ENCODE measurements at regions not wholly inside any gene's neighbourhood (a gene's known extent, or its start where the extent isn't known, plus 50 kb on each side); places are given as distances from the start of the nearest gene placed in this dataset.

DNA sequence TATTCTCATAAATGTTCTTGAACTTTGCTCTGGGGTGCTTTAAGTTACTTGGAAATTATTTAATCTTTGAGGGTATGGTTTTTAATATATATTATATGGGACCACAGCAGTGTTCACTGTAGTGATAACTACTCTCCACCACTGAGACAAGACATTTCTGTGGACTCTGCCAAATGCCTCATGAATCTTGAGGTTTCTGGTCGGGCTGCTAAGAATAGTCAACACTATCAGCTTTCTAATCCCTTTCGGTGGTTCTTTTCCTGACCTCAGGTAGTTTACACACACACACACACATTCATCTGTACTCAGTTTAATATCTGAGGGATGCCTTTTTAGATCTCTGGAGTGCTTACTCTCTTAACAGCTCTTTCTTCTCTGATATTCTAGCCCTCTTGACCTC, 500.7 kb downstream of the MAFB start:
- DNase-seq (ENCODE audit: low read depth in 4 of 4, low spot score in 1 of 4) = no peak

DNA sequence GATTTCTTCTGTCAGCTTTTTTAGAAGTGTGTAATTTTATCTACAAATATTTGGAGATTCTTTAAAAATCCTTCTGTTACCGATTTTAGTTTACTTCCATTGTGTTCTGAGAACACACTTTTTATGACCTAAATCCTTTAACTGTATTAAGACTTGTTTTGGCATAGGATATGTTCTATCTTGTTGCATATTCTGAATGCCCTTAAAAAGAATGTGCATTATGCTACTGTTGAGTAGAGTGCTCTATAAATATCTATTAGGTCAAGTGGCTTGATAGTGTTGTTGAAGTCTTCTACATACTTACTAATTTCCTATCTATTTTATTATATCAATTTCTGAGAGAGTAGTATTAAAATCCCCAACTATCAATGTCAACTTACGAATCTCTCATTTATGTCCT, 502.2 kb downstream of the MAFB start:
- DNase-seq (ENCODE audit: low read depth in 4 of 4, low spot score in 1 of 4) = no peak

DNA sequence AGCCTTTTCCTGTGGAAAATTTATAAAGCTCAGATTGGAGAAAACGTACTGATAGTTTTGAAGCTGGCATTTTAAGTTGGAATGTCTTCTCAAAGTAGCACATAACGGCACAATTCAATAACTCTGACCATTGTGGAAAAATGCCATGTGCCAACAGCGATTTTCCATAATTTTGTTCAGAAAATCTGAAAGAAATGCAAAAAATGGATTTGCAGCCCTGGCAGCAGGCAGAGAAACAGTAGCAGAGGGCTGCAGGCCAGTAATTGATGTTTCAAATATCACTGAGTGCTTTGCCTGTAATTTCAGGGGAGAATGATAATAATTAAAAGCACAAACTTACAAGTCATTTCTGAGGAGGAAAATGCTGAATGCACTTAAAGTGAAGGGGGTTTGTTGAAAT, 507.4 kb downstream of the MAFB start:
- no peak for DNase-seq (ENCODE audit: low read depth in 4 of 4, low spot score in 1 of 4)

DNA sequence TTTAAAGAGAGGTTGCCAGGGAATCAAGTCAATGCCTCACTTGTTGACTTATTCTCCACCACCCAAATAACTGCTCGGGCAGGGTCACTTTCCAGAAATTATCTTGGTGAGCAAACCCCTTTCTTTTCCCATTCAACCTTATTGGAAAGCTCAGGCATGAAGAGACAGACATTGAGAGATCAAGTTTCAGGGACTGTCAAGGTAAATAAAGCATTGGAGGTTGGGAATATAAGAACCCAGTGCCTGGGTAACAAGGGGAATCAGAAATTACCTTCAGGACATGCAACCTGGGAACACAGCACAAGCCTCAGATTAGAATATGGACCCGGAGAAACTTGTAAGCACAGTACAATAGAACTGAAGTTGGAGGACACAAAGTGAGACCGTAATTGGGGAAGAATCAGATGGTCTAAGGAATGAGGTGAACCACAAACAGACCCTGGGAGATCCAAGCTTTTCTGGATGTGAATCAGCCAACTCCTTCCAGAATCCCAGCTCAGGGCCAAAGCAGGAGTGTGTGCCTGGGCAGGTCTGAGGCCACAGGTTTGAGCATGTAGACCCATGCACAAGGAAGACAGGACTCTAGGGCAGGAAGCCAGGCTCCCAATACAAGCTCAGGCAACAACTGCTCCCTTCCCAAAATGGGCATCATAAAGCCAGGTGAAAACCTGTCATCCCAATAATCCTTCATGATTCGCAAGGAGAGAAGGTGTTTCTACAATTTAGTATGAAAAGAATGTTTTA, 512.8 kb downstream of the MAFB start:
- no peak for DNase-seq (ENCODE audit: low read depth in 4 of 4, low spot score in 1 of 4)

DNA sequence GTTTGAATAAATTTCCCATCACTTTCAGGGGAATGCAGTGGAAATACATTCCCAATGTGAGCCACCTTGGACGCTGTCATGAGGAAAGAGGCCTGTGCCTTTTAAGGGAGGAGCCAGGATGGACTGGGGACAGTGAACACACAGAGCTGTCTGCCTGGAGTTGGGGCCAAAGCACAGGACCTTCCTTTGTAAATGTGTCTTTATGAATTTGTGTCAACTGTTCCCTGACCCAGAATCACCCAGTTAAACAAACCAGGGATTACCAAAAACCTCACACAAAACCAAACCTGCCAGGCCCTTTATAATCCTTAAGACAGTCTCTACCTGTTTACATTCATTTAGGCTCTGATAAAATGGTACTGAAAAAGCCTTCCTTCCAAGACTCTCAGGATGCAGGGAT, 513.7 kb downstream of the MAFB start:
- DNase-seq (ENCODE audit: low read depth in 4 of 4, low spot score in 1 of 4) = no peak

DNA sequence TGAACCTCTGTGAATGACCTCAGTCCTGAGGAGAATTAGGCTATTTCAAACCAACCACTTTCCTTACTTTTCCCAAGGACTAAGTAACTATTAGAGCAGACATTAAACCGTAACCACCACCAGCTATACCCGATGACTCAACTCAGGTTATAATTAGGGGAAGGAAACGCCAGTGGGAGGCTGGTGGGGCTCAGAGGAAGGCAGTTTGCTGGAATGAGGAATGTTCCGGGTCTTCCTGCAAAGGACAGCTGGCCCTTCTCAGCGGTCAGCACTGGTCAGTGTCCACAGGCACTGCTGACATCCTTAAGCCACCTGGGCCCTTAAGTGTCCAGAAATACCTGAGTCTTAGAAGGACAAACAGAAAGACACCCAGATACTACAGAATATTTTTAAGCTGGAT, 515.2 kb downstream of the MAFB start:
- no peak for DNase-seq (ENCODE audit: low read depth in 4 of 4, low spot score in 1 of 4)

DNA sequence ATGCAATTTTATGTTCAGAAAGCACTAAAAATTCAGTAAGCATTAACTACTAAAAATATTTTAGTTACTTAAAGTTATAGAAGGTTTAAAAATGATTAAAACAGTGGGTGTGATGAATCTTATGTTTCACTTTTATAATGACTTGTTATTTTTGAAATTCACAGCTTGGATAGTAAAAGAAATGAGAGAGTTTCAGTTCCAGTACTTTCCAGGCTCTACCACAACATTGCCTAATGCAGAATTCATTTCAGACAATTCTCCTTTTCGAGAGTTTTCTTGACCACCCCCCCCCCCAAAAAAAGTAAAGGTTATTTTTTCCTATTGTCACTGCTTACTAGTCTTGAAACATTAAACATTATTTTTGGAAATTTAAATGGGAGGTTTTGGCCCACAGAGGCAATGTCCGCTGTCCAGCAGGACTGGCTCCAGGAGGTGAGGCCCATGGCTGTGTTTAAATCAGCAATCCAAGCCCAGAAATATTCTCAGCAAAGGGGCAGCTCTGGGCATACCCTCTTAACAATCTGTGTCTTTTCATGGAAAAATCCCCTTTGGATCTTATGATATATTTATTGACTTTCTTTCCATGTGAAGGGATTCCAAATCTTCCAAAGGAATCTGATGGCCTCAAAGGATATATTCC, 519.9 kb downstream of the MAFB start:
- DNase-seq (ENCODE audit: low read depth in 4 of 4, low spot score in 1 of 4) = no peak

DNA sequence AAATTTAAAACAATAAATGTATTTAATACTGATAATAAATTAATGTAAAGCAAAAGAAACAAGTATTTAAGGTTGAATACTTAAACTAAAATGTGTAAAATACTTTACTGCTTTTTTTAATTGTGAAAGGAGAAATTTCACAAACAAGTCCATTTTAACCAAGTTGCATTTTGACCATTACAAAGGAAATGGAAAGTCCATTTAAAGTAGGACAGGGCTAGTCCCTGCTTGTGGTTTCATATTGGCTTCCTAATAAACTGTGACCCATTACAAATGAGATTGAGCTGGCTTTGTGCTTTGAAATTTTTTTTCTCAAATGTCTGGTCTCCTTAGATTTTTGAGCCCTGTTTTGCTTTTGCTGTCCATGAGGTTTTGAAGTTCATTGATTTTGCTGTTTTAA, 527.6 kb downstream of the MAFB start:
- no peak for DNase-seq (ENCODE audit: low read depth in 4 of 4, low spot score in 1 of 4)

DNA sequence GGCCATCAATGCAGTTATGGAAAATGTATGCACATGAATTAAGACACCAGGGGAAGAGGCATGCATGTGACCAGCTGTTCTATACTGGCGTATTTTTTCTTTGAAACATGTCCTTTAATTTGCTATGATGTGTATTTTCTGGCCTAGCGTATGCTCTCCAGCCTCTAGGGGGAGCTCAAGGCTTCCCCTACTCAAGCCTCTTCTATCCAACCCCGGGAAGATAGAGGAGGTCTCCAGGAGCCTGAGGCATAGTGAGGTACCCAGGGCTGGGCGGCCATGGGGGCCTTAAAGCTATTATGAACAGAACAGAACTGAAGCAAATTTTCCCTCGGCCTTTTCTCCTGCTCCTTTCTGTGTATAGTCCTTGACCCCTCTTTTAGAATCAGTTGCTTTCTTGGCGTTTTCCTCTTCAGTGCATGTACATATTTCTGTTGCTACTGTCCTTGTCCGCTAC, 528.9 kb downstream of the MAFB start:
- no peak for DNase-seq (ENCODE audit: low read depth in 4 of 4, low spot score in 1 of 4)

DNA sequence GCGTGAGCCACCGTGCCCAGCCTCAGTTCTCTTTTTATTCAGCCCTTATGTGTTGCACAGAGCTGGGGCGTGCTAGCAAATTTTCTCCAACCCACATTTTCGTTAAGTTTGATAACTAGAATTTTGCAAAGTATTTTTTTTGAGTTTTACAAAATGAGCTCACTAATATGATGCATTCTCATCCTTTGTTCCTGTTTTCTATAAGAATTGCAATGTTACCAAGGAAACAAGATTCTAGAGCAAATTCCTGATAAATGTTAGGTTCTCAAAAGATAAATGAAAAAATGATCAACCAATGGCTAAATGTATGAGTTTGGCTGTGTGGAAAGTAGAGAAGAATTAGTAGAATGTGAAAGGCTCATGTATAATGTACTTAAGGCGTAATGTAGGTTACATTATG, 529.8 kb downstream of the MAFB start:
- DNase-seq (ENCODE audit: low read depth in 4 of 4, low spot score in 1 of 4) = no peak

DNA sequence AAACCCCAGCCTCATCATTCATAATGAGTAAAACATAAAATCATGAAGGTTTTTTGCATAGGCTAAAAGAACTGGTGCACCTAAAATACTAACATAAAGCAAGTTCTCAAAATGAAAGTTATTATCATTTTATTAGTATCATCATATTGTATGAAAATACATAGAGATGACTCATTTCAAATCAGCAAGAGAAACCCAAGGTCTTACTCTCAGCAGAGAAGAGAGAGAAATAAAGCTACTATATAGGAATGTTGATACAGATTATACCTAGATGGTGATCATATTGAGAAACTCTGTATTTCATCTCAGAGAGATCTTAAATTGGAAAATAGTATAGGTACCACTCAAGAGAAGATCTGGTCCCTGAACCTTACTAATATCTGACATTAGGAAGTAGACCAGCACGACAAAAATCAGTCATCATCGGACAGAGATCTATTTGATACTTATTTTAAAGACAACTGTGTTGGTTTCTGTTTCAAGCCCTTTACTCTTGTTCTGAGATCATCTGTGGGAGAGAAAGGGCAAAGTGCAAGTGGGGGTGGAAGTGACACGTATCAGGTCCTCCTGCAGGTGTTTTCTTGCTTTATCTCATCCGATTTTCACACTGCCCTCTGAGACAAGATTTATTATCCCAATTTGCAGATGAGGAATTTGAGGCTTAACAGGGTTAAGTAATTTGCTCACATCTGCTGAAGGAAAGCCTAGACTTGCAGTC, 532.3 kb downstream of the MAFB start:
- no peak for DNase-seq (ENCODE audit: low read depth in 4 of 4, low spot score in 1 of 4)

DNA sequence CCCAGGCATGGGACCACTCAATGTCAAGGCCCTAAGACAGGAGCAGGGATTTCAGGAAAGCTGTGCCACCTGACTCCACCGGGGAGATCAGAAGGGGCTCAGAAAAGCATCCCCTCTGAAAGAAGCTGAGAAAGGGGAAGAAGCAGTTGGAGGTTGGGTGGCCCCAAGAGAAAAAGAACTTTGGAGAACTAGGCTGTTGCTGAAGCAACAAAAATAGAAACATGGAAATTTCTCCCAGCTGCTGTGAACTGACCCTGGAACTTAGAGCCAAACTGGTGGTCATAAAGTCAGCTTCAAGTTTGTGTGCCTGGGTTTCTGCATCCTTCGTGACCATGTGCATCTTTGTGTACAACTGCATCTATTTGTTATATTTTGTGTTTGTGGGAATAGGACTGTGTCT, 534.5 kb downstream of the MAFB start:
- no peak for DNase-seq (ENCODE audit: low read depth in 4 of 4, low spot score in 1 of 4)

DNA sequence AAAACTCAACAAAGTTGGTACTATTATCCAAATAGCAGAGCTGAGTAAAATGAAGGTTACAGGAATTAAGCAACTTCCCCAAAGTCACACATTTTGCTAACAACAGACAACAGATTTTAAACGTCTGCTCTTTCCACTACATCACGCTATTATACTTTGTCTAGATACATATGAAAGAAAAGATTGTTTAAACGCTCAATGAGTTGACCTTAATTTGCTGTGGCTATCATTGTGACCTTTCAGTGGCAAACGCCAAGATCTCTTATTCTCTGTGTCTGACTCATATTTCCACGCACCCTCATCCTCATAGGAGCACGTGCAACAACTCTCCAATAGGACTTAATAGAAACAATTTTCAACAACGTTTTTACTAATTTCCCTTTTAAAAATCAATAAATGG, 540.1 kb downstream of the MAFB start:
- DNase-seq (ENCODE audit: low read depth in 4 of 4, low spot score in 1 of 4) = no peak

DNA sequence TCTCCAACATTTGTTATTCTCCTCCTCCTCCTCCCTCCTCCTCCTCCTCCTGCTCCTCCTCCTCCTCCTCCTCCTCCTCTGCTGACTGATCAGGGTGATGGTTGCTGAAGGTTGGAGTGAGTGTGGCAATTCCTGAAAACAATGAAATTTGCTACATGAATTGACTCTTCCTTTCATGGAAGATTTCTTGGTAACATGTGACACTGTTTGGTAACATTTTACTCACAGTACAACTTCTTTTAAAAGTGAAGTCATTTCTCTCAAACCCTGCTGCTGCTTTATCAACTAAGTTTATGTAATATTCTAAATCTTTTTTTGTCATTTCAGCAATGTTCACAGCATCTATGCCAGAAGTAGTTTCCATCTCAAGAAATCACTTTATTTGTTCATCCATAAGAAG, 543.0 kb downstream of the MAFB start:
- DNase-seq (ENCODE audit: low read depth in 4 of 4, low spot score in 1 of 4) = no peak

DNA sequence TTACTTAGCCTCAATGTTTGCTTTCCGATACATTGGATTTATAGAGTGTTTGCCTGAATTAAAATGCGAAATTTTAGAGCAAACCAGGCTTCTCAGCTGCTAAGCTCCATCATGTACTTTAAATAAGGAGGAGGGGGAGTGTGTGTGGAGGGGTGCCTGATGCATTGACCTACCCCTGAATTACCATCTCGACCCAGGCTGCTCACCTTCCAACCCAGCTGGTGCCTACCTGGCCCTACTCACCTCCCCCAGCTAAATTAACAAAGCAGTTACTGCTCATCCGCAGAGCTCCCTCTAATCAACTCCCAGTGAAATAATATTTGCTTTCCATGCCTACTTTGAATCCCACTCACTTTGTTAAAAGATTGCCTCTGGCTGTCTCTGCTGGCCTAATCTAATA, 544.5 kb downstream of the MAFB start:
- DNase-seq (ENCODE audit: low read depth in 4 of 4, low spot score in 1 of 4) = no peak

DNA sequence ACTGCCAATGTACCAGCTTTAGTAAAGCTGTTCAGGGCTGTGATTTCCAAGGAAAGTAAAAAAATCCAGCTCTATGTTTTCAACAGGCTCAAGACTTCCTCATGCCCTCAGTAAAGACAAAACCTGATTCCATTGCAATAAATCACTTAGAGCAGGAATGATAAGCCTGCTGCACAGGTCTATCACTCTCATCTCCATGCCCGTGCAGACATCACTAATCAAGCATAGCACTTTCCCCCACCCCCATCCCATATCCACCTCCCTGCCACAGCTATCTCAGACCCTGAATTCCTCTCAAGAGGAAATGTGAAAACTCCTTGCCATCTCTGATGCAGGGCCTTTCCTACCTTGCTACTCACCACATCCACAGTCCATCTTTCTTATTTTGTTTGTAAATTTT, 554.9 kb downstream of the MAFB start:
- DNase-seq (ENCODE audit: low read depth in 4 of 4, low spot score in 1 of 4) = no peak

DNA sequence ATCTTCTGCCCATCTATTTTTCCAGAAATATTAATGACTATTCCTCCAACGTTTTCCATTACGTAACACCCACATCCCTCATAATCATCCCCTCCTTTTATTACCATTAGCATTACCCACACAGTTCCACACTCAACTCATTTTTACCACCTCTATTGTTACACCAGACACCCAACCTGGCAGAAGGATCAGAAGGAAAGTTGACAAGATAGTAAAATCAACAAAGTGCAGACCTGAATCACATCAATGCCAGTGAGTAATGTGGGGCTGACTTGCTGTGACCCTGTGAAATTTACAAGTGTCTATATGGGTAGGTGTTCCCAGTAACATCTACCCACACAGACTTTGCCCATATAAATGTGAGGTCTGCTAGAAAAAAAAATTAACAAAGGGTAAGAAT, 568.2 kb downstream of the MAFB start:
- DNase-seq (ENCODE audit: low read depth in 4 of 4, low spot score in 1 of 4) = no peak

DNA sequence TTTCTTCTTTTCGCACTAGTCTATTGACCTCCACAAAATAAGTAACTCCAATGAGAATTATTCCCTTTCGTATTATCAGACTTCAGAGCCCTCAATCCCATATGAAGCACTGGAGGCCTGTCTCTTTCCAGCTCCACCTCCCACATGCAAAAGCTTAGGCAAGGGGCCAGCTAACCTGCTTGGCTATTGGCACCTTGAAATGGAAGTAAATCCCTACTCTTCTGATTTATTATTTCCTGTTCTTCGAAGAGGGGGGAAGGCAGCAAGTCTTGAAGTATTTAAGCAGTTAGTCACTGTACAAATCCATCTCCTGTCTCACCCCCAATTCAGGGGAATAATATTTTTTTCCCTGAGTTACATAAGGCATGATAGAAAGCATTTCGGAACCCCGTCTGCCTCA, 577.8 kb downstream of the MAFB start:
- no peak for DNase-seq (ENCODE audit: low read depth in 4 of 4, low spot score in 1 of 4)

DNA sequence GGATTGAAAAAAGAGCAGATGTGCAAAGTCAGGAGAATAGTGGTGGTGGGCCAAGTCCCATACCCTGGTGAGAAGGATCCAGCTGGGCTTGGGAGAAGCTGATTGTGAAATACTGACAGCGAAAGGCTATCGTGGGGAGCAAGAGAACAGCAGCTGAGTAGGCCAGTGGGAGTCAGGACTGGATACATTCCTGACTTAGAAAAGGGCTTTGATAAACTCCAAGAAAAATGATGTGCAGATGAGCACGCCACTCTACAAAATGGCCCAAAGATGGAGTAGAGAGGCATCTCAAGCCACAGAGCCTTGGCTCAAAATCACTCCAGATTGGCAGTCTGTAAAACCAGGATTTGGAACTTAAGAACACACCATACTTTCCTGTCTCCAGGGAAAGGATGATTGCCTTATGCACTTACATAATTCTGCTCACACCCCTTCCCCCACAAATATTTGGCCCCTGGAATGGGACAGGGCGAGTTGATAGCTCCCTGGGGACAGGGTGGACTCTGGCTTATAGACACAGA, 578.7 kb downstream of the MAFB start:
- no peak for DNase-seq (ENCODE audit: low read depth in 4 of 4, low spot score in 1 of 4)

DNA sequence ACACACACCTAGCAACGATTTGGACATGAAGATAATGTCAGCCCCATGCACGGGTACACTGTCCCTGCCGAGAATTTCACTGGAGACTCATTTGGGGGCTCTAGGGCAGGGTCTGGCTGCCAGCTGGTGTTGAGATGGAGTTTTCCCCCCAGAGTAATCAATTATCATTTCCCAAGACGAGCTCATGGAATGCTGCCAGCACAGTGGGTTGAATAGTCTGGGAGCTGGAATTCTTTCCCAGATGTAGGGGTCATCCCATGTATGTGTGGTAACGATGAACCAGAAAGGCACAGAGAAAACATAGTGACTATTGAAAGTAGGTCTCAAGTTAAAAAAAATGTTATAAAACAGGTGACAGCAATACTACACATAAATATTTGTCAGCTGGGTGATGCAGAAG, 579.9 kb downstream of the MAFB start:
- no peak for DNase-seq (ENCODE audit: low read depth in 4 of 4, low spot score in 1 of 4)

DNA sequence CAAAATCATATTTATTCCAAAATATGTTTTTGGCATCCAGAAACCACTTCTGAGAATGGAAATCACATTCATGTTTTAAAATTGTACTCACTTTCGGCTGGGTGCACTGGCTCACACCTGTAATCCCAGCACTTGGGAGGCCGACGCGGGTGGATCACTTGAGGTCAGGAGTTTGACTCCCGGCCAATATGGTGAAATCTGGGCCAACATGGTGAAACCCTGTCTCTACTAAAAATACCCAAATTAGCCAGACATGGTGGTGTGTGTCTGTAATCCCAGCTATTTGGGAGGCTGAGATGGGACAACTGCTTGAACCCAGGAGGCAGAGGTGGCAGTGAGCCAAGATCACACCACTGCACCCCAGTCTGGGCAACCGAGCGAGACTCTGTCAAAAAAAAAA, 580.7 kb downstream of the MAFB start:
- no peak for DNase-seq (ENCODE audit: low read depth in 4 of 4, low spot score in 1 of 4)

DNA sequence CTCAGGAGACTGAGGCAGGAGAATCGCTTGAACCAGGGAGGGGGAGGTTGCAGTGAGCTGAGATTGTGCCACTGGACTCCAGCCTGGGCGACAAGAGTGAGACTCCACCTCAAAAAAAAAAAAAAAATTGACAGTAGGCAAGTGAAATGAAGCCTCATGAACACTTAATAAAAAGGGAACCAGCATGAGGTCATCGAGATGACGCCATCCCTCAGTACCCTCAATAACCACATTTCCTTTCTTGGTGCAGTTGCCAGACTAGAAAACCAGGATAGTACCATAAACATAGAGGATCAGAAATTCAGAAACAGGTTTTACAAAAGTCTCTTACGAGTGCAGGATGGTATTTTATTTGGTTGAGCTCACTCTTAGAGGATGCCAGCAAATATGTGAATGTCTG, 584.1 kb downstream of the MAFB start:
- no peak for DNase-seq (ENCODE audit: low read depth in 4 of 4, low spot score in 1 of 4)
